AG09309 (cell line): ENCODE measurements at regions not wholly inside any gene's neighbourhood (a gene's known extent, or its start where the extent isn't known, plus 50 kb on each side); places are given as distances from the start of the nearest gene placed in this dataset.

Experiments used
- DNase-seq: peaks from one replicate; pipeline ENCODE4 v3.0.0-alpha.2; 2010; ENCODE audit warnings: low read depth
- H3K4me3 ChIP-seq: 2 replicates; pipeline ENCODE4 v1.5.1; 2011; ENCODE audit warnings: mild to moderate bottlenecking, low read depth, low read length, moderate library complexity; ENCODE audit not compliant: control insufficient read depth
- TF ChIP-seq, protein P1 (sequence below): IDR thresholded peaks from 2 replicates; pipeline ENCODE4 v1.5.1; 2011; ENCODE audit warnings: mild to moderate bottlenecking, low read depth, low read length, inconsistent platforms; ENCODE audit not compliant: insufficient read depth, control insufficient read depth; ENCODE audit errors: missing control alignments

DNA sequence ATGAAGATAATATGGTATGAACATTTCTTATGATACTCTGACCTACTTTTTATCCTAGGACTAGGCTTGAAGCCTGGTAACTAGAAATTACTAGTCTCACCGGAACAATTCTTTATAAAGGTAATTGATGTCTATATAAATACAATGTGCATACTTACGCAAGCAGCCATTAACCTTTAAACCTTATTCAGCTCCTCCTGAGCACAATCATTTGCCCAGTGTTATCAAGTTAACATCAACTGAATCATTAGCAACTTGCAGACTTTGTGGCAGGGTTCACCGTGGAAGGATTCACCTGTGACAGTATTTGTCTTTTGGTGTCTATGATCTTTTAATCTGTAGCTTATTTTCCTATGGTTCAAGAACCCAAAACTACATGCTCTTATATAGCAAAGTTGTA, 508.6 kb upstream of the KLHL1 start:
- TF ChIP-seq, protein P1, sequence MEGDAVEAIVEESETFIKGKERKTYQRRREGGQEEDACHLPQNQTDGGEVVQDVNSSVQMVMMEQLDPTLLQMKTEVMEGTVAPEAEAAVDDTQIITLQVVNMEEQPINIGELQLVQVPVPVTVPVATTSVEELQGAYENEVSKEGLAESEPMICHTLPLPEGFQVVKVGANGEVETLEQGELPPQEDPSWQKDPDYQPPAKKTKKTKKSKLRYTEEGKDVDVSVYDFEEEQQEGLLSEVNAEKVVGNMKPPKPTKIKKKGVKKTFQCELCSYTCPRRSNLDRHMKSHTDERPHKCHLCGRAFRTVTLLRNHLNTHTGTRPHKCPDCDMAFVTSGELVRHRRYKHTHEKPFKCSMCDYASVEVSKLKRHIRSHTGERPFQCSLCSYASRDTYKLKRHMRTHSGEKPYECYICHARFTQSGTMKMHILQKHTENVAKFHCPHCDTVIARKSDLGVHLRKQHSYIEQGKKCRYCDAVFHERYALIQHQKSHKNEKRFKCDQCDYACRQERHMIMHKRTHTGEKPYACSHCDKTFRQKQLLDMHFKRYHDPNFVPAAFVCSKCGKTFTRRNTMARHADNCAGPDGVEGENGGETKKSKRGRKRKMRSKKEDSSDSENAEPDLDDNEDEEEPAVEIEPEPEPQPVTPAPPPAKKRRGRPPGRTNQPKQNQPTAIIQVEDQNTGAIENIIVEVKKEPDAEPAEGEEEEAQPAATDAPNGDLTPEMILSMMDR = no peak

DNA sequence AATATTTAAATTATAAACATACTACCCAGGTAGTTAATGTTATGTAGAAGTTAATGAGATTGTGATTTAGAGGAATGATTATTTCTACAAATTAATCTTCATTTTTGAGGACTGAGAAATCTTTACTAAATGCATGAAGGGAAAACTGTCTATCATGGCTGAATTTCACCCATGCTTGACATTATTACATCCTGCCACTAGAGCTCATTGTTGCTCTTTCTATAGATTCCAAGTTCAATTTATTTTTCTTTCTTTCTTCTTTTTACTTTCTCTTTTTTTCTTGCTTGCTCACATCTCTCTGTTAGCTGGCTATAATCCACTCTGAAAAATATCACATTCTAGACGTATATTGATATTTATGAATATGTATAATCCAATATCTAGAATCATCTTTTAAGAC, 505.0 kb upstream of the KLHL1 start:
- H3K4me3 ChIP-seq = no peak overlapping the region
- DNase-seq = no peak
- TF ChIP-seq, protein P1 = no peak

More for the DNA sequence above, 508.6 kb upstream of the KLHL1 start:
- no peak overlapping the region for H3K4me3 ChIP-seq
- no peak for DNase-seq

DNA sequence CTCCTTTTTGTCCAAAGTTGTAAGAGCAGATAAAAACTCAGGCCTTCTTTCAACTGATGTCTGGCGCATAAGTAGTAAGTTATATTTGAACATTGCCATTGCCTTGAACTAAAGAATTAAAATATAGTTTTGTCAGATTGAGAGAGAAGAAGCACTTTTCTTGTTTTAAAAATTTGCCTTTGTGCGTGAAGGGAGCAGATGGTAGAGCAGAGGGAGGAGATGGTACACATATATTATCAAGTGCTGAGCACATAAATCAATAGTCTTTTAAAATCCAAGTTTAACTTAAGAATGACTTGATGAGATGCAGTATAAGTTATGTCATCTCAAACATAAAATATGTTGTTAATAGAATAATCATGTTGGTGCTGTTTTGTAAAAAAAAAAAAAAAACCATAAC, 504.6 kb upstream of the KLHL1 start:
- no peak overlapping the region for H3K4me3 ChIP-seq
- DNase-seq = no peak
- TF ChIP-seq, protein P1 = no peak

DNA sequence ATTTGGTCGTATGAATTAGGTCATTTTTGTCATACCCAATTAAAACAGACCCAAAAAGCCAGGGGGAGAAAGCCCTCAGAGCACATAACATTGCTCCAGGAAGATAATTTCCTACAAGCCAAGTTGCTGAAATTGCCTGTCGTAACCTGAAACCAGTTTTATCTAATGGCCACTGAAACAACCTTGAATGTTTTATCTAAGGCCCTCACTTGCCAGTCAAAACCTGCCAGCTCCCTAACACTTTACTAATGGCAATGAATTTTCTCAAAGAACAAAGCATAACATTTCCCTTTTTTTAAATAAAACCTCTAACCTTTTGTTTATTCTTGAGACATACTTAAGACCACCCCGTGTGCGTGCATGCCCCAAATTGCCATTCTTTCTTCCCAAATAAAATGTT, 496.2 kb upstream of the KLHL1 start:
- no peak for DNase-seq
- TF ChIP-seq, protein P1 = no peak

DNA sequence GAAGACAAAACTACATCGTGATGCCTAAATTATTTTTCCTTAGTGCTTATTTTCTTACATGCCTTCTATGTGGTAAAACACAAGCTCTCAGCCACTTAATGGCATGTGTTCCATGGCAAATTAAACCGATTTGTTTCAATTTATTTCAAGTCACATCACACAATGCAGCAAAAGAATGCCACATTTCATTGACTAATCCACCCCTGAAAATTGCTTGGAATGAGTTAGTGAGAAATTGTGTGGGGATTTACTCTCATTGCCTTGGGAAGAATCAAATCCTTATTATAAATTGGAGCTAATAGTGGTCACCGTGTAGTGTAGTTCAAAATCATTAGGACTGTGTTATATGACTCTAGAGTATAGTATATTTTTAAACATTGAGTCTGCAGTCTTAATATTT, 485.5 kb upstream of the KLHL1 start:
- TF ChIP-seq, protein P1 = no peak
- no peak for DNase-seq
- no peak overlapping the region for H3K4me3 ChIP-seq

More for the DNA sequence above, 496.2 kb upstream of the KLHL1 start:
- no peak overlapping the region for H3K4me3 ChIP-seq

DNA sequence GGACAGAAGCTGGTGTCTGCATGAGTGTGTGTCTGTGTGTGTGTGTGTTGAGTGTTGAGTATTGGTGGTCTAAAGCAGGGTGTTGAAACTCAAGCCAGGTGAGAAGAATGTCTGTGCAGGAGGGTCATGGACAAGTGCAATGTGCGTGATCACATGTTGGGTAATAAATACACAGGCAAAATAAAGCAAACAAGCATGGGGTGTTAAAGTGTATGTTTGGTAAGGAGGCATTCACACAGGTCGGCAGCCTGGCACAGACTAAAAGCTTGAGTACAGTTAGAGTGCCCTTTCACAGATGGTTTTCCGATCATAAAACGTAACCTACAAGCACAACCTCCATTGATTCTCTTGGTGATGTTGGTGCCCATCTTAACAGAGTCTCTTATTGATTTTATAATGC, 476.9 kb upstream of the KLHL1 start:
- TF ChIP-seq, protein P1 = no peak
- no peak for DNase-seq
- H3K4me3 ChIP-seq = no peak overlapping the region

DNA sequence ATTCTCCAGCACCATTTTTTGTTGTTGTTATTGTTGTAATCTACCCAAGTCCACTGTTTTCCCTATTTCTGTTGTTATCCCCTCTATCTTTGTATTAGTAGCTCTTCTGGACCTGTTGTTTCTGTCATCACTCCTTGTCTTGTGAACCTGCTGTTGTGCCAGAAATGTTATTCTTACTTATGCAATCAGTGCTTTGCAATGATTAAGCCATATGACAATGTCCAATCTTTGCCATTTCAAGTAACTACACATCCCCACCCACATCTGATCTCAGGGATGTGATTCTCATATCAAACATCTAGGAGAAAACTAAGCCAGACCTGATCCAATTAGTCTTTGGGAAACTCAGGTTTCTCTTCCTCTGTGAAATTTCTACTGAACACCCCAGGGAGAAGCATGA, 472.6 kb upstream of the KLHL1 start:
- H3K4me3 ChIP-seq = no peak overlapping the region
- DNase-seq = no peak
- TF ChIP-seq, protein P1 = no peak
